ENCODE measurements at regions not wholly inside any gene's neighbourhood (a gene's known extent, or its start where the extent isn't known, plus 50 kb on each side); places are given as distances from the start of the nearest gene placed in this dataset.
A peak's percentile ranks its signal among the peaks of the same experiment; 100 is the strongest.

DNA sequence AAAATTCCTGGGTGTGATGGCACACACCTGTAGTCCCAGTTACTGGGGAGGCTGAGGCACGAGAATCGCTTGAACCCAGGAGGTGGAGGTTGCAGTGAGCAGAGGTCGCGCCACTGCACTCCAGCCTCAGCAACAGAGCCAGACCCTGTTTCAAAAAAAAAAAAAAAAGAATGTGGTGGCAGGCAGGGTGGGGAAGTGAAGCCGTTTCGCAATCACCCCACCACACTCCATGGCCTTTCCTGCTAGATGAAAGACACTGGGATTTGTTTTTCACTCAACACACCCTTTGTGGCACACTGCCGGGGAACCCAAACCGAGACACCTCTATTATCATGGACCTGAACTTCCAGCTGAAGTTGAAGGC is 172.4 kb upstream of the IQSEC1 start:
- ATAC-seq (no peak), DNase-seq (no peak)
- Histone ChIP-seq H3K27me3 (no peaks in the 10 kb centered on the region), H3K27ac (no peak overlapping the region), H3K9me3 (no peaks in the 10 kb centered on the region), H3K4me1 (peaks cover 0 to under 1% (median 0%) of the 10 kb centered on the region in 4 donors), H3K4me3 (no peak overlapping the region), H3K36me3 (no peaks in the 10 kb centered on the region)
- WGBS (ENCODE audit: insufficient coverage, low coverage, low lambda C conversion rate, missing lambda C conversion rate) = 85% methylated on average over 7 of the region's 8 CpGs
- no peak for TF ChIP-seq POLR2A (IDR thresholded peaks at IDR 0.05)
- TF ChIP-seq, protein P1, sequence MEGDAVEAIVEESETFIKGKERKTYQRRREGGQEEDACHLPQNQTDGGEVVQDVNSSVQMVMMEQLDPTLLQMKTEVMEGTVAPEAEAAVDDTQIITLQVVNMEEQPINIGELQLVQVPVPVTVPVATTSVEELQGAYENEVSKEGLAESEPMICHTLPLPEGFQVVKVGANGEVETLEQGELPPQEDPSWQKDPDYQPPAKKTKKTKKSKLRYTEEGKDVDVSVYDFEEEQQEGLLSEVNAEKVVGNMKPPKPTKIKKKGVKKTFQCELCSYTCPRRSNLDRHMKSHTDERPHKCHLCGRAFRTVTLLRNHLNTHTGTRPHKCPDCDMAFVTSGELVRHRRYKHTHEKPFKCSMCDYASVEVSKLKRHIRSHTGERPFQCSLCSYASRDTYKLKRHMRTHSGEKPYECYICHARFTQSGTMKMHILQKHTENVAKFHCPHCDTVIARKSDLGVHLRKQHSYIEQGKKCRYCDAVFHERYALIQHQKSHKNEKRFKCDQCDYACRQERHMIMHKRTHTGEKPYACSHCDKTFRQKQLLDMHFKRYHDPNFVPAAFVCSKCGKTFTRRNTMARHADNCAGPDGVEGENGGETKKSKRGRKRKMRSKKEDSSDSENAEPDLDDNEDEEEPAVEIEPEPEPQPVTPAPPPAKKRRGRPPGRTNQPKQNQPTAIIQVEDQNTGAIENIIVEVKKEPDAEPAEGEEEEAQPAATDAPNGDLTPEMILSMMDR (IDR thresholded peaks at IDR 0.05) = no peak
- intact Hi-C loops (cut with DNase I) = no loop called here

DNA sequence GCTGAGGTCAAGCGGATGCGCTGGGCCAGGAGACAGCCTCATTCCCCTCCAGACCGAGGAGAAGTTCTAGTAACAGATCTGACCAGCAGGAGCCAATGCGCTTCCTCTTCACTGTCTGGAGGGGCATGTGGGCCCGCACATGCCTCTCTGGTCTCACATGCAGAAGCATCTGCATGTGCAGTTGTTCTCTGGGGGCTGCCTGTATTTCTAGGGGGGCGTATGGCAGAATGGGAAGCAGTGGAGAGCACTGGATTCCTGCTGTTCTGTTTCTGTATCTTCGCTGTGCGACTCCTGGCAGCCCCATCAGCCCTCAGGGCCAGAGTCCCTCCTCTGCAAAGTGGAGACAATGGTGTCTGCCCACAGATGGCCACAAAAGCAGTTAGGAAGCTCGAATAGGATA is 170.4 kb upstream of the IQSEC1 start:
- Histone ChIP-seq H3K9me3 (no peaks in the 10 kb centered on the region), H3K4me1 (no peaks in the 10 kb centered on the region), H3K27ac (no peak overlapping the region), H3K4me3 (no peak overlapping the region), H3K36me3 (no peaks in the 10 kb centered on the region), H3K27me3 (no peaks in the 10 kb centered on the region)
- DNase-seq = no peak
- no peak for TF ChIP-seq POLR2A (IDR thresholded peaks at IDR 0.05)
- TF ChIP-seq, protein P1 (IDR thresholded peaks at IDR 0.05) = no peak
- ATAC-seq = no peak
- intact Hi-C loops (cut with DNase I) = no loop called here
- WGBS (ENCODE audit: insufficient coverage, low coverage, low lambda C conversion rate, missing lambda C conversion rate) = 54% methylated on average over 3 of the region's 9 CpGs

DNA sequence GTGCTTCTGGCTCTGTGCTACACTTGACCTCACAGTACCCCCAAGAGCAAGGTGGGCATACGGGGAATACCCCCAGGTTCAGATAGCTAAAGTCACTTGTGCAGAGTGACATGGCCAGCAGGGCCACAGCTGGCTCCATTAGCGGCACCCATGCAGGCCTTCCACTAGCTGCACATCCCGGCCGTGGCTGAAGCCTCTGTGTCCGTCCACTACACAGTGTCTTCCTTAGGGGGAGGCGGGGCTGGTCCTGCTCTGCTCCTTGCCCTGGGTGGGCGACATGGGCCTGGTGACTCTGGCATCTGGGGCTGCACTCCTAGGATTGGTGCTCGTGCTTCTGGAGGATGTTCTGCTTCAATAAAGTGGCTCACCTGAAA is 169.1 kb upstream of the IQSEC1 start:
- TF ChIP-seq, protein P1 (IDR thresholded peaks at IDR 0.05) = no peak
- TF ChIP-seq POLR2A (IDR thresholded peaks at IDR 0.05) = no peak
- H3K36me3 ChIP-seq = no peaks in the 10 kb centered on the region
- H3K27ac ChIP-seq = no peak overlapping the region
- no peaks in the 10 kb centered on the region for H3K27me3 ChIP-seq
- no peaks in the 10 kb centered on the region for H3K4me1 ChIP-seq
- ATAC-seq (no peak), DNase-seq (peak in 1 of 3 donors; percentile 24)
- H3K9me3 ChIP-seq = no peaks in the 10 kb centered on the region
- 83% methylated on average over 2 of the region's 8 CpGs for WGBS (ENCODE audit: insufficient coverage, low coverage, low lambda C conversion rate, missing lambda C conversion rate)
- intact Hi-C loops (cut with DNase I) = no loop called here
- H3K4me3 ChIP-seq = no peak overlapping the region

DNA sequence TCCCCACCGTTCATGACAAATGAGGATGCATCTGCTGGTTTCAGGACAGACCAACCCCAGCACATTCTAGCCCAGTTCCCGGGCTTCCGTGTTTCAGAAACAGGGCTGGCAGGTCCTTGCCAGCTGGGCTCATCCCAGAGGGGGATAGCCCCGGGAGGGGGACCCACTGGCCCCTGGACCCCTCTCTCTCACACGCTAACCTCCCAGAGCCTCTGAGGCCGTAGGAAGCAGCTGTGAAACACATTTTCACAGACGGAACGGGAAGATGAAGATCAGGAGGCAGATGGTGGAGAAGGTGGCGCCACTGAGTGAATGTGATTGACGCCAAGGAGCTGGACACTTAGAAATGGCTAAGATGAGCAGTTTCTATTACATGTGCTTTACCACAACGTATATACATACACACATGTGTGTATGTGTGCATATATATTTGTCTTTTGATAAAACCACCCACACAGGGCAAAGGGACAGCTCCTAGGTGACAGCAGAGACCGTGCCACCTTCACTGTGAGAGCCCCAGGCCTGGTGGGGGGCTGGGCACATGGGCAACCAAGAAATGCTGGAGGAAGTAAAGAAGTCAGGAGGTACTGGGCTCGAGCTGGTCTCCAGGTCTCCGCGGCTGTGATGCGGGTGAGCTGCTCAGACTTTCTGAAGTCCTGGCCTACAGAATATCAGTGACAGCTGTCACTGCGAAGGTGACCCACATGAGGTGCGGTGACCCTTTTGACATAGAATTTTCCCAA is 168.6 kb upstream of the IQSEC1 start:
- DNase-seq (peak in 1 of 3 donors; percentile 22), ATAC-seq (no peak)
- Histone ChIP-seq H3K4me1 (no peaks in the 10 kb centered on the region), H3K27ac (no peak overlapping the region), H3K9me3 (no peaks in the 10 kb centered on the region), H3K4me3 (no peak overlapping the region), H3K36me3 (no peaks in the 10 kb centered on the region), H3K27me3 (no peaks in the 10 kb centered on the region)
- intact Hi-C loops (cut with DNase I) = no loop called here
- 75% methylated on average over 12 of the region's 18 CpGs for WGBS (ENCODE audit: insufficient coverage, low coverage, low lambda C conversion rate, missing lambda C conversion rate)
- TF ChIP-seq, protein P1 (IDR thresholded peaks at IDR 0.05) = no peak
- no peak for TF ChIP-seq POLR2A (IDR thresholded peaks at IDR 0.05)

All from right lobe of liver (tissue), 6 donors.